Sciatic nerve (tissue), 2 donors: ENCODE measurements at regions not wholly inside any gene's neighbourhood (a gene's known extent, or its start where the extent isn't known, plus 50 kb on each side); places are given as distances from the start of the nearest gene placed in this dataset.

Experiments used
- ATAC-seq: fragments of 200-7000 bp; cut with Tn5 transposase; one replicate; pipeline ENCODE4 v1.9.1; 2020; ENCODE audit warnings: mild to moderate bottlenecking, moderate library complexity
- DNase-seq: peaks from one replicate; pipeline ENCODE4 v3.0.0-alpha.2; 2020; ENCODE audit warnings: low spot score
- intact Hi-C: fragments of 100-400 bp; cut with DNase I; formaldehyde crosslinking; loops from one replicate; pipeline ENCODE4 v1.14.2; 2022
- donor health status: DM: no; HTN: no; CAD: no.
- donor health status: DM: no; HTN: no; CAD: no.

GRCh38 chr13:70191034-70191433 is 82.8 kb upstream of the KLHL1 start:
- intact Hi-C loops, result no loop called here
- no peak for ATAC-seq

GRCh38 chr13:70189981-70190380 is 81.7 kb upstream of the KLHL1 start:
- DNase-seq (no peak), ATAC-seq (no peak)
- intact Hi-C loops, result no loop called here

More at GRCh38 chr13:70191034-70191433, 82.8 kb upstream of the KLHL1 start:
- no peak for DNase-seq

DNA sequence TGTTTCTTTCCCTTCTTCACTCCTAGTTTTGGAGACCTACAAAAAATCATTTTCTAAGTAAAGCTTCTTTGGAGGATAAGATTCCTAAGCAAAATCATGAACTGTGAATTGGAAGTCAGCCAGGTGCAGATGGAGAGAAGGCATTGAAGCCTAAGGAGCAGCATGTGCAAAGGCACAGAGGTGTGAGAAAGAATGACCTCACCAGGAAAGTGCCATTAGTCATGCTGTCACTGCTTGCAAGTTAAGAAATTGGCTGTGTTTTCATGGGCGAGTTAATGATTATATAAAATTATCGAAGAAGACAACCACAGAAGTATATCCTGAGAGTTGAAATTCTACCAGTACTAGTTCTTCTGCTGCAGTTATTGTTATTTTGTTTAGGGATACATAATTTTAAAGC is 80.3 kb upstream of the KLHL1 start:
- intact Hi-C loops, result no loop called here
- ATAC-seq (no peak), DNase-seq (no peak)

DNA sequence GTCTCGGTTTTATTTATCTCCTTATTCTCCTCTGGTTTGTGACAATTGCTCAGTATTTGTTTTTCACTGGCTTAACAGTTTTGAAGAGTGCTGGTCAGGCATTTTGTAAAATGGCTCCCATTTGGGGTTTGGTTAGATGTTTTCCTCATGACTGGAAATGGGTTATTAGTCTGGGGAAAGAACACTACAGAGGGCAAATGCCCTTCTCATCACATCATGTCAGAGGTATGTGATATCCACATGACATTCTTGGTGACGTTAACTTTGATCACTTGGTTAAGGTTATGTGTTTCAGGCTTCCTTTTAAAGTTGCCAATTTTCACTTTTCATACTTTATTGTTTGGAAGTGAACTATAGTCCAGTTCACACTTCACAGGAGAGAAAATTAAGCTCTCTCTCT is 74.8 kb upstream of the KLHL1 start:
- intact Hi-C loops, result no loop called here
- ATAC-seq (no peak), DNase-seq (no peak)
